ENCODE measurements at regions not wholly inside any gene's neighbourhood (a gene's known extent, or its start where the extent isn't known, plus 50 kb on each side); places are given as distances from the start of the nearest gene placed in this dataset.

DNA sequence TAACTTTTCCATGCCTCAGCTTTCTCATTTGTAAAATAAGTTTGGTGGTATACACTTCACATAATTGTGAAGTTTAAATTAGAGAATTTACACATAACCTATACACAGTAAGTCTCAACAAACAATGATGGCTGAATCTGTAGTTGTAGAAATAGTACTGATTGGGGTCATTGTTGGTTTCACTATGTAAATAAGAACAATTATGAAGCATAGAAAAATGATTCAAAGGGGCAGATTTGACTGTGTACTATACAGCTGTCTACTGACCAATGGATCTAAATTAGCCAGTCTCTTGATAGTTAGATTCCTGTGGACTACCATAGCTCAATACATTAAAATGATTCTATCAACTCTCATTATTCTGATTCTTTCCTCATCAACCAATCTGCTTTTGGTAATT lies 181.1 kb upstream of the STXBP5 start:
- no peak overlapping the region for H3K4me3 ChIP-seq

DNA sequence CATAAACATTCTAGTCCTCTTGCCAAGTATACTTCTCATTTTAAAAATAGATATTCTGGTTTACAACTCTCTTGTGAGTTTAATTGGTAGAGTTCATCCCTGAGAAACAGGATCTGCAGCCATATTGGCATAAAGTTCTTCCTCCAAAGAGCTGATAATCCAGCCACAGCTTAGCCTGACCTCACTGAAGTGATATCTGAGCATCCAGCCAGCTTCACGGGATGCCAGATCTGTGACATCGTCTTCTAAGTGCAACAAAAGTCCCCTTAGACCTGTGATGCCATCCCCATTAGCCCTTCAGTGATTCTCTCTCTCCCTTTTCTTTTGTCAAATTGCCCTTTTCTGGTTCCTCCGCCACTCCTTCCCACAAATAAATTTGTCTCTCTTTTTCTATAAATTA lies 180.6 kb upstream of the STXBP5 start:
- WGBS, 4 donors, result 81 to 86% (median 83%) methylated on average over 3 of the region's 3 CpGs
- Histone ChIP-seq H3K27me3 (no peaks in the 10 kb centered on the region), H3K4me1 (replicated peaks in 1 of 2) (no peaks in the 10 kb centered on the region), H3K9me3 (replicated peaks in 1 of 3) (no peaks in the 10 kb centered on the region), H3K36me3 (replicated peaks in 1 of 2) (no peaks in the 10 kb centered on the region), H3K27ac (no peak overlapping the region), H3K4me3 (no peak overlapping the region)
- intact Hi-C loops (cut with DNase I), result no loop called here
- TF ChIP-seq, protein P1, sequence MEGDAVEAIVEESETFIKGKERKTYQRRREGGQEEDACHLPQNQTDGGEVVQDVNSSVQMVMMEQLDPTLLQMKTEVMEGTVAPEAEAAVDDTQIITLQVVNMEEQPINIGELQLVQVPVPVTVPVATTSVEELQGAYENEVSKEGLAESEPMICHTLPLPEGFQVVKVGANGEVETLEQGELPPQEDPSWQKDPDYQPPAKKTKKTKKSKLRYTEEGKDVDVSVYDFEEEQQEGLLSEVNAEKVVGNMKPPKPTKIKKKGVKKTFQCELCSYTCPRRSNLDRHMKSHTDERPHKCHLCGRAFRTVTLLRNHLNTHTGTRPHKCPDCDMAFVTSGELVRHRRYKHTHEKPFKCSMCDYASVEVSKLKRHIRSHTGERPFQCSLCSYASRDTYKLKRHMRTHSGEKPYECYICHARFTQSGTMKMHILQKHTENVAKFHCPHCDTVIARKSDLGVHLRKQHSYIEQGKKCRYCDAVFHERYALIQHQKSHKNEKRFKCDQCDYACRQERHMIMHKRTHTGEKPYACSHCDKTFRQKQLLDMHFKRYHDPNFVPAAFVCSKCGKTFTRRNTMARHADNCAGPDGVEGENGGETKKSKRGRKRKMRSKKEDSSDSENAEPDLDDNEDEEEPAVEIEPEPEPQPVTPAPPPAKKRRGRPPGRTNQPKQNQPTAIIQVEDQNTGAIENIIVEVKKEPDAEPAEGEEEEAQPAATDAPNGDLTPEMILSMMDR (IDR thresholded peaks at IDR 0.05), result no peak
- TF ChIP-seq POLR2A (IDR thresholded peaks at IDR 0.05), result no peak
- no peak for DNase-seq

More for the DNA sequence above, 181.1 kb upstream of the STXBP5 start:
- intact Hi-C loops (cut with DNase I), result no loop called here
- Histone ChIP-seq H3K4me1 (replicated peaks in 1 of 2) (no peaks in the 10 kb centered on the region), H3K27ac (no peak overlapping the region), H3K9me3 (replicated peaks in 1 of 3) (no peaks in the 10 kb centered on the region), H3K36me3 (replicated peaks in 1 of 2) (no peaks in the 10 kb centered on the region), H3K27me3 (no peaks in the 10 kb centered on the region)
- TF ChIP-seq POLR2A (IDR thresholded peaks at IDR 0.05), result no peak
- TF ChIP-seq, protein P1 (IDR thresholded peaks at IDR 0.05), result no peak
- DNase-seq, result no peak

DNA sequence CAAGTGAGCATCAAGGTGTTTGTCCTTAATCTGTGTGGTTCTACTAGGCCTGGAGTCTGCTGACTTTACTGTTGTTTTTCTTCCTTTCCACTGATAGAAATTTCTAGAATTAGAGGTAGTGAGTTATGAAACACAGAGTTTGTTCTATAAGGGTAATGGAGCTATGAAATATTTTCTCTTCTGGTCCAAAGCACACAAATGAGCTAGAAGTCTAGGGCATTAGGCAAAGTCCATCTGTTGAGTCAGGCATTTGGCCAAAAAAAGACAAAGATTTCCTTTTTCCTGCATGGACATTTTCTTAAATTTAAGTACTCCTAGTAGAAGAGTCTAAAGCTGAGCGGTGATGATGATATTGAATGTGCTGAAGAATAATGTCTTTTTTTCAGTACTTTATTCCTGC lies 174.3 kb upstream of the STXBP5 start:
- WGBS, 4 donors, result 83 to 96% (median 88%) methylated on average over 1 of the region's 1 CpG
- no peaks in the 10 kb centered on the region for H3K9me3 ChIP-seq (replicated peaks in 1 of 3)
- no peaks in the 10 kb centered on the region for H3K27me3 ChIP-seq
- DNase-seq, result no peak
- TF ChIP-seq, protein P1 (IDR thresholded peaks at IDR 0.05), result no peak
- no peak for TF ChIP-seq POLR2A (IDR thresholded peaks at IDR 0.05)
- H3K4me1 ChIP-seq (replicated peaks in 1 of 2), result no peaks in the 10 kb centered on the region
- intact Hi-C loops (cut with DNase I), result no loop called here
- no peak overlapping the region for H3K4me3 ChIP-seq
- H3K27ac ChIP-seq, result no peak overlapping the region
- H3K36me3 ChIP-seq (replicated peaks in 1 of 2), result no peaks in the 10 kb centered on the region

DNA sequence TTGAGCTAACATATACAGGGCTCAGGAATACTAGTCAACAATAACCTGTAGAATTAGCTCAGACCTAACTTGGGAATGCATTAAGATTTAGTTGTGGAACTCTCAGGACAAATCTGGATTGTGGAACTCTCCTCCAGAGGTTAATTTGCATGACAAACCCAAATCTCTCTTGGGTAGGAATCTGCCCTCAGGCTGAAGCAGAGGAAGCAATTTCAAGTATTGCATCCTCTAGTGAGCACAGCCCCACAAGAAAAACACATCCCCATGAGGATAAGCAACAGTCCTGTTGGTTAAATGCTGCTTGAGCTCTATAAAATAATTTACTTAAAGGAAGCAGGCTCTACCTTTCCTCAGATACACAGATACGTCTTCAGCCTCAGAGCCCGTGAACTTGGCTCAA lies 170.9 kb upstream of the STXBP5 start:
- H3K4me1 ChIP-seq (replicated peaks in 1 of 2), result no peaks in the 10 kb centered on the region
- no peak for TF ChIP-seq POLR2A (IDR thresholded peaks at IDR 0.05)
- TF ChIP-seq, protein P1 (IDR thresholded peaks at IDR 0.05), result no peak
- H3K4me3 ChIP-seq, result no peak overlapping the region
- H3K27me3 ChIP-seq, result no peaks in the 10 kb centered on the region
- WGBS, 4 donors, result 71 to 89% (median 88%) methylated on average over 2 of the region's 2 CpGs
- intact Hi-C loops (cut with DNase I), result no loop called here
- no peaks in the 10 kb centered on the region for H3K9me3 ChIP-seq (replicated peaks in 1 of 3)
- no peak overlapping the region for H3K27ac ChIP-seq
- H3K36me3 ChIP-seq (replicated peaks in 1 of 2), result no peaks in the 10 kb centered on the region
- DNase-seq, result no peak
